HG03439 (cell line): ENCODE measurements at regions not wholly inside any gene's neighbourhood (a gene's known extent, or its start where the extent isn't known, plus 50 kb on each side); places are given as distances from the start of the nearest gene placed in this dataset.

Experiments
- ATAC-seq: cut with Tn5 transposase; IDR thresholded peaks from one replicate; pipeline ENCODE4 v1.9.1; 2021; ENCODE audit warnings: mild to moderate bottlenecking, moderate library complexity; ENCODE audit not compliant: unreplicated experiment

GRCh38 chr12:74801625-74802024 is 264.0 kb downstream of the ATXN7L3B start:
- no peak for ATAC-seq

- ATAC-seq, result no peak
These were observed 279.0 kb downstream of the ATXN7L3B start for GRCh38 chr12:74816398-74817175.

GRCh38 chr12:74817499-74817898 is 279.9 kb downstream of the ATXN7L3B start:
- ATAC-seq, result no peak

GRCh38 chr12:74818412-74818811 is 280.8 kb downstream of the ATXN7L3B start:
- no peak for ATAC-seq

GRCh38 chr12:74820324-74820723 is 282.7 kb downstream of the ATXN7L3B start:
- no peak for ATAC-seq

GRCh38 chr12:74836567-74836966 is 298.9 kb downstream of the ATXN7L3B start:
- ATAC-seq, result no peak

- no peak for ATAC-seq
These were observed 308.5 kb downstream of the ATXN7L3B start for GRCh38 chr12:74846116-74846515.

GRCh38 chr12:74847169-74847568 is 309.5 kb downstream of the ATXN7L3B start:
- no peak for ATAC-seq

- no peak for ATAC-seq
These were observed 310.4 kb downstream of the ATXN7L3B start for GRCh38 chr12:74848006-74848405.

GRCh38 chr12:74849801-74850200 is 312.2 kb downstream of the ATXN7L3B start:
- no peak for ATAC-seq

- ATAC-seq, result no peak
These were observed 334.2 kb downstream of the ATXN7L3B start for GRCh38 chr12:74871817-74872216.

GRCh38 chr12:74885775-74886174 is 323.9 kb downstream of the KCNC2 start:
- ATAC-seq, result no peak

GRCh38 chr12:74889073-74889472 is 320.6 kb downstream of the KCNC2 start:
- ATAC-seq, result no peak

GRCh38 chr12:74889563-74890236 is 319.9 kb downstream of the KCNC2 start:
- peak; percentile 71 for ATAC-seq

- peak; percentile 97 for ATAC-seq
These were observed 319.4 kb downstream of the KCNC2 start for GRCh38 chr12:74890237-74890599.

GRCh38 chr12:74891083-74891668 is 318.5 kb downstream of the KCNC2 start:
- ATAC-seq, result no peak

- ATAC-seq, result no peak
These were observed 317.5 kb downstream of the KCNC2 start for GRCh38 chr12:74892057-74892633.

GRCh38 chr12:74896186-74896585 is 313.5 kb downstream of the KCNC2 start:
- no peak for ATAC-seq

- ATAC-seq, result peak; percentile 45
These were observed 312.0 kb downstream of the KCNC2 start for GRCh38 chr12:74897425-74898211.

- ATAC-seq, result no peak
These were observed 310.4 kb downstream of the KCNC2 start for GRCh38 chr12:74899031-74899829.
